ENCODE measurements at regions not wholly inside any gene's neighbourhood (a gene's known extent, or its start where the extent isn't known, plus 50 kb on each side); places are given as distances from the start of the nearest gene placed in this dataset.

- H3K27ac ChIP-seq (ENCODE audit: low read depth in 1 of 2, low read length in 1 of 2): no peak overlapping the region
- H3K27me3 ChIP-seq (ENCODE audit: control insufficient read depth in 2 of 2, insufficient read depth in 1 of 2, low read length in 1 of 2): no peaks in the 10 kb centered on the region
- DNase-seq (ENCODE audit: low read depth in 6 of 9, low spot score in 9 of 9): no peak
- H3K4me1 ChIP-seq (ENCODE audit: control insufficient read depth in 2 of 2, insufficient read depth in 2 of 2, low read length in 2 of 2): no peaks in the 10 kb centered on the region
- 91% methylated on average over 3 of the region's 3 CpGs for WGBS
- H3K4me3 ChIP-seq (ENCODE audit: low read length in 2 of 2): no peak overlapping the region
- H3K9me3 ChIP-seq (ENCODE audit: control insufficient read depth in 2 of 2, insufficient read depth in 1 of 2, low read length in 1 of 2): peaks cover 0 to 7% of the 10 kb centered on the region in 2 donors
- H3K36me3 ChIP-seq (ENCODE audit: control insufficient read depth in 2 of 2, insufficient read depth in 2 of 2, low read length in 1 of 2): no peaks in the 10 kb centered on the region
Observed at GRCh38 chr7:22649686-22650085, 77.3 kb upstream of the IL6 start.

- DNase-seq (ENCODE audit: low read depth in 6 of 9, low spot score in 9 of 9): no peak
Observed at GRCh38 chr7:22647451-22648257, 79.3 kb upstream of the IL6 start.

GRCh38 chr7:22645418-22646181 lies 81.4 kb upstream of the IL6 start:
- Histone ChIP-seq H3K27ac (ENCODE audit: low read depth in 1 of 2, low read length in 1 of 2) (no peak overlapping the region), H3K4me3 (ENCODE audit: low read length in 2 of 2) (no peak overlapping the region), H3K9me3 (ENCODE audit: control insufficient read depth in 2 of 2, insufficient read depth in 1 of 2, low read length in 1 of 2) (peaks cover 0 to 7% of the 10 kb centered on the region in 2 donors)

More at GRCh38 chr7:22647451-22648257, 79.3 kb upstream of the IL6 start:
- 97% methylated on average over 3 of the region's 3 CpGs for WGBS
- no peaks in the 10 kb centered on the region for H3K27me3 ChIP-seq (ENCODE audit: control insufficient read depth in 2 of 2, insufficient read depth in 1 of 2, low read length in 1 of 2)
- H3K36me3 ChIP-seq (ENCODE audit: control insufficient read depth in 2 of 2, insufficient read depth in 2 of 2, low read length in 1 of 2): no peaks in the 10 kb centered on the region
- H3K4me3 ChIP-seq (ENCODE audit: low read length in 2 of 2): no peak overlapping the region
- no peaks in the 10 kb centered on the region for H3K4me1 ChIP-seq (ENCODE audit: control insufficient read depth in 2 of 2, insufficient read depth in 2 of 2, low read length in 2 of 2)
- no peak overlapping the region for H3K27ac ChIP-seq (ENCODE audit: low read depth in 1 of 2, low read length in 1 of 2)
- peaks cover 0 to 7% of the 10 kb centered on the region in 2 donors for H3K9me3 ChIP-seq (ENCODE audit: control insufficient read depth in 2 of 2, insufficient read depth in 1 of 2, low read length in 1 of 2)

GRCh38 chr7:22642454-22642853 lies 84.5 kb upstream of the IL6 start:
- no peak overlapping the region for H3K27ac ChIP-seq (ENCODE audit: low read depth in 1 of 2, low read length in 1 of 2)
- no peaks in the 10 kb centered on the region for H3K27me3 ChIP-seq (ENCODE audit: control insufficient read depth in 2 of 2, insufficient read depth in 1 of 2, low read length in 1 of 2)
- peaks cover 0 to 7% of the 10 kb centered on the region in 2 donors for H3K9me3 ChIP-seq (ENCODE audit: control insufficient read depth in 2 of 2, insufficient read depth in 1 of 2, low read length in 1 of 2)
- H3K36me3 ChIP-seq (ENCODE audit: control insufficient read depth in 2 of 2, insufficient read depth in 2 of 2, low read length in 1 of 2): no peaks in the 10 kb centered on the region
- no peak overlapping the region for H3K4me3 ChIP-seq (ENCODE audit: low read length in 2 of 2)
- DNase-seq (ENCODE audit: low read depth in 6 of 9, low spot score in 9 of 9): no peak
- H3K4me1 ChIP-seq (ENCODE audit: control insufficient read depth in 2 of 2, insufficient read depth in 2 of 2, low read length in 2 of 2): no peaks in the 10 kb centered on the region

More at GRCh38 chr7:22645418-22646181, 81.4 kb upstream of the IL6 start:
- DNase-seq (ENCODE audit: low read depth in 6 of 9, low spot score in 9 of 9): no peak
- Histone ChIP-seq H3K4me1 (ENCODE audit: control insufficient read depth in 2 of 2, insufficient read depth in 2 of 2, low read length in 2 of 2) (no peaks in the 10 kb centered on the region), H3K27me3 (ENCODE audit: control insufficient read depth in 2 of 2, insufficient read depth in 1 of 2, low read length in 1 of 2) (no peaks in the 10 kb centered on the region), H3K36me3 (ENCODE audit: control insufficient read depth in 2 of 2, insufficient read depth in 2 of 2, low read length in 1 of 2) (no peaks in the 10 kb centered on the region)

GRCh38 chr7:22640269-22640668 lies 86.7 kb upstream of the IL6 start:
- H3K4me3 ChIP-seq (ENCODE audit: low read length in 2 of 2): no peak overlapping the region
- no peaks in the 10 kb centered on the region for H3K9me3 ChIP-seq (ENCODE audit: control insufficient read depth in 2 of 2, insufficient read depth in 1 of 2, low read length in 1 of 2)
- H3K4me1 ChIP-seq (ENCODE audit: control insufficient read depth in 2 of 2, insufficient read depth in 2 of 2, low read length in 2 of 2): no peaks in the 10 kb centered on the region
- H3K36me3 ChIP-seq (ENCODE audit: control insufficient read depth in 2 of 2, insufficient read depth in 2 of 2, low read length in 1 of 2): no peaks in the 10 kb centered on the region
- DNase-seq (ENCODE audit: low read depth in 6 of 9, low spot score in 9 of 9): no peak
- no peak overlapping the region for H3K27ac ChIP-seq (ENCODE audit: low read depth in 1 of 2, low read length in 1 of 2)
- 94% methylated on average over 8 of the region's 8 CpGs for WGBS
- no peaks in the 10 kb centered on the region for H3K27me3 ChIP-seq (ENCODE audit: control insufficient read depth in 2 of 2, insufficient read depth in 1 of 2, low read length in 1 of 2)

- WGBS: 97% methylated on average over 4 of the region's 4 CpGs
Observed at GRCh38 chr7:22639396-22639795, 87.6 kb upstream of the IL6 start.

GRCh38 chr7:22635349-22635748 lies 91.7 kb upstream of the IL6 start:
- H3K4me3 ChIP-seq (ENCODE audit: low read length in 2 of 2): no peak overlapping the region
- H3K4me1 ChIP-seq (ENCODE audit: control insufficient read depth in 2 of 2, insufficient read depth in 2 of 2, low read length in 2 of 2): no peaks in the 10 kb centered on the region
- H3K27ac ChIP-seq (ENCODE audit: low read depth in 1 of 2, low read length in 1 of 2): no peak overlapping the region
- H3K27me3 ChIP-seq (ENCODE audit: control insufficient read depth in 2 of 2, insufficient read depth in 1 of 2, low read length in 1 of 2): no peaks in the 10 kb centered on the region
- H3K36me3 ChIP-seq (ENCODE audit: control insufficient read depth in 2 of 2, insufficient read depth in 2 of 2, low read length in 1 of 2): no peaks in the 10 kb centered on the region
- no peak for DNase-seq (ENCODE audit: low read depth in 6 of 9, low spot score in 9 of 9)
- no peaks in the 10 kb centered on the region for H3K9me3 ChIP-seq (ENCODE audit: control insufficient read depth in 2 of 2, insufficient read depth in 1 of 2, low read length in 1 of 2)
- WGBS: 90% methylated on average over 1 of the region's 1 CpG

More at GRCh38 chr7:22639396-22639795, 87.6 kb upstream of the IL6 start:
- no peak overlapping the region for H3K4me3 ChIP-seq (ENCODE audit: low read length in 2 of 2)
- no peaks in the 10 kb centered on the region for H3K4me1 ChIP-seq (ENCODE audit: control insufficient read depth in 2 of 2, insufficient read depth in 2 of 2, low read length in 2 of 2)
- no peak overlapping the region for H3K27ac ChIP-seq (ENCODE audit: low read depth in 1 of 2, low read length in 1 of 2)
- DNase-seq (ENCODE audit: low read depth in 6 of 9, low spot score in 9 of 9): no peak
- no peaks in the 10 kb centered on the region for H3K36me3 ChIP-seq (ENCODE audit: control insufficient read depth in 2 of 2, insufficient read depth in 2 of 2, low read length in 1 of 2)
- H3K27me3 ChIP-seq (ENCODE audit: control insufficient read depth in 2 of 2, insufficient read depth in 1 of 2, low read length in 1 of 2): no peaks in the 10 kb centered on the region
- H3K9me3 ChIP-seq (ENCODE audit: control insufficient read depth in 2 of 2, insufficient read depth in 1 of 2, low read length in 1 of 2): no peaks in the 10 kb centered on the region

GRCh38 chr7:22633954-22634474 lies 93.0 kb upstream of the IL6 start:
- Histone ChIP-seq H3K9me3 (ENCODE audit: control insufficient read depth in 2 of 2, insufficient read depth in 1 of 2, low read length in 1 of 2) (no peaks in the 10 kb centered on the region), H3K36me3 (ENCODE audit: control insufficient read depth in 2 of 2, insufficient read depth in 2 of 2, low read length in 1 of 2) (no peaks in the 10 kb centered on the region), H3K4me3 (ENCODE audit: low read length in 2 of 2) (no peak overlapping the region), H3K27me3 (ENCODE audit: control insufficient read depth in 2 of 2, insufficient read depth in 1 of 2, low read length in 1 of 2) (no peaks in the 10 kb centered on the region), H3K4me1 (ENCODE audit: control insufficient read depth in 2 of 2, insufficient read depth in 2 of 2, low read length in 2 of 2) (no peaks in the 10 kb centered on the region), H3K27ac (ENCODE audit: low read depth in 1 of 2, low read length in 1 of 2) (no peak overlapping the region)
- no peak for DNase-seq (ENCODE audit: low read depth in 6 of 9, low spot score in 9 of 9)
- 91% methylated on average over 3 of the region's 3 CpGs for WGBS

GRCh38 chr7:22633286-22633953 lies 93.6 kb upstream of the IL6 start:
- Histone ChIP-seq H3K4me1 (ENCODE audit: control insufficient read depth in 2 of 2, insufficient read depth in 2 of 2, low read length in 2 of 2) (no peaks in the 10 kb centered on the region), H3K27ac (ENCODE audit: low read depth in 1 of 2, low read length in 1 of 2) (no peak overlapping the region), H3K4me3 (ENCODE audit: low read length in 2 of 2) (no peak overlapping the region), H3K9me3 (ENCODE audit: control insufficient read depth in 2 of 2, insufficient read depth in 1 of 2, low read length in 1 of 2) (no peaks in the 10 kb centered on the region), H3K27me3 (ENCODE audit: control insufficient read depth in 2 of 2, insufficient read depth in 1 of 2, low read length in 1 of 2) (no peaks in the 10 kb centered on the region), H3K36me3 (ENCODE audit: control insufficient read depth in 2 of 2, insufficient read depth in 2 of 2, low read length in 1 of 2) (no peaks in the 10 kb centered on the region)
- no peak for DNase-seq (ENCODE audit: low read depth in 6 of 9, low spot score in 9 of 9)
- 94% methylated on average over 2 of the region's 2 CpGs for WGBS
